Adrenal gland (tissue), 5 donors: ENCODE measurements at regions not wholly inside any gene's neighbourhood (a gene's known extent, or its start where the extent isn't known, plus 50 kb on each side); places are given as distances from the start of the nearest gene placed in this dataset.
"Not testable (repeated sequence)": the region's sequence is repeated elsewhere in the genome, so short reads cannot be mapped to it uniquely, and the experiment has no call there.

Experiments used
- POLR2A ChIP-seq, 2 donors: fragments of 450-650 bp; IDR thresholded peaks; one replicate each; pipeline ENCODE4 v1.6.1; 2017; ENCODE audit warnings: antibody characterized with exemption in 2 of 2, mild to moderate bottlenecking in 2 of 2, moderate library complexity in 1 of 2
- TF ChIP-seq, protein P1 (sequence below), 6 experiments: fragments of 450-650 bp in 4 of 6; fragments of 200-600 bp in 2 of 6; sonication (generic) in 1 of 6; IDR thresholded peaks; 1 replicate in 5 of 6; 2 replicates in 1 of 6; pipeline versions ENCODE4 v1.5.1 to v1.8.0; 2016 to 2021; ENCODE audit warnings: antibody characterized with exemption in 6 of 6, mild to moderate bottlenecking in 2 of 6, moderate library complexity in 1 of 6
- donor health status: DM: no; HTN: no; CAD: no.

DNA sequence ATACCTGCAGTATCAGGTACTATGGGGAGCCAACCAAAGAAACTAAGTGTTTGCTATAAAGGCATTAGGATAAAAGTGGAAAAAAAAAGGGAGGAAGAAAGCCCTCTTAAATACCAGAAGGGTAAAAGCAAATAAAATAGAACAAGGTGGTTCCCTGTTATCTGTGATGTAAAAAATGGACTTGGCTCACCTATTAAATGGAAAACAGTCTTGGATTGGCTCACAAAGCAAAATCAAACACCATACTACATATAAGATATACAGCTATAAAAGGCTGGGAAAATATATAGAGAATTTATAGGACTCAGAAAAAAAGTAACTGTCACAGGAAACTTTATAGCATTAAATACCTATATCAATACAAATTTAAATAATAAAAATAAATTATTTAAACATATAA is 73.5 kb upstream of the FBXO28 start:
- TF ChIP-seq, protein P1, sequence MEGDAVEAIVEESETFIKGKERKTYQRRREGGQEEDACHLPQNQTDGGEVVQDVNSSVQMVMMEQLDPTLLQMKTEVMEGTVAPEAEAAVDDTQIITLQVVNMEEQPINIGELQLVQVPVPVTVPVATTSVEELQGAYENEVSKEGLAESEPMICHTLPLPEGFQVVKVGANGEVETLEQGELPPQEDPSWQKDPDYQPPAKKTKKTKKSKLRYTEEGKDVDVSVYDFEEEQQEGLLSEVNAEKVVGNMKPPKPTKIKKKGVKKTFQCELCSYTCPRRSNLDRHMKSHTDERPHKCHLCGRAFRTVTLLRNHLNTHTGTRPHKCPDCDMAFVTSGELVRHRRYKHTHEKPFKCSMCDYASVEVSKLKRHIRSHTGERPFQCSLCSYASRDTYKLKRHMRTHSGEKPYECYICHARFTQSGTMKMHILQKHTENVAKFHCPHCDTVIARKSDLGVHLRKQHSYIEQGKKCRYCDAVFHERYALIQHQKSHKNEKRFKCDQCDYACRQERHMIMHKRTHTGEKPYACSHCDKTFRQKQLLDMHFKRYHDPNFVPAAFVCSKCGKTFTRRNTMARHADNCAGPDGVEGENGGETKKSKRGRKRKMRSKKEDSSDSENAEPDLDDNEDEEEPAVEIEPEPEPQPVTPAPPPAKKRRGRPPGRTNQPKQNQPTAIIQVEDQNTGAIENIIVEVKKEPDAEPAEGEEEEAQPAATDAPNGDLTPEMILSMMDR (IDR thresholded peaks at IDR 0.05) = not testable (repeated sequence)
- not testable (repeated sequence) for TF ChIP-seq POLR2A (IDR thresholded peaks at IDR 0.05)
